ENCODE measurements at regions not wholly inside any gene's neighbourhood (a gene's known extent, or its start where the extent isn't known, plus 50 kb on each side); places are given as distances from the start of the nearest gene placed in this dataset.

GRCh38 chr4:30601070-30601865, 118.9 kb upstream of the PCDH7 start (continued):
- TF ChIP-seq CTCF (conservative IDR thresholded peaks at IDR 0.05; ENCODE audit: low read depth in 2 of 2) (no peak), ETS1 (IDR thresholded peaks at IDR 0.05) (no peak), EZH2phosphoT487 (IDR thresholded peaks at IDR 0.05; ENCODE audit: unreplicated experiment) (no peak)

- Mint-ChIP-seq H3K4me1 (peaks cover 8% of the 10 kb centered on the region; the same call in 2 of the 3 replicates), H3K4me3 (no peak overlapping the region), H3K9me3 (no peaks in the 10 kb centered on the region; the same call in 2 of the 3 replicates), H3K27me3 (ENCODE audit: insufficient read depth, low read depth, poor library complexity) (no peaks in the 10 kb centered on the region), H3K27ac (peak overlapping the region; percentile 5; the same call in 1 of the 2 replicates), H3K36me3 (ENCODE audit: low read depth) (no peaks in the 10 kb centered on the region)
- ATAC-seq, result no peak
- Histone ChIP-seq H3K79me2 (replicated peaks; ENCODE audit: insufficient read depth) (no peaks in the 10 kb centered on the region), H4K20me1 (replicated peaks; ENCODE audit: insufficient read depth) (no peaks in the 10 kb centered on the region), H3K9me2 (ENCODE audit: insufficient read depth) (no peaks in the 10 kb centered on the region), H3K27ac (ENCODE audit: low read depth) (no peak overlapping the region), H3K27me3 (ENCODE audit: insufficient read depth) (no peaks in the 10 kb centered on the region), H3K4me2 (no peak overlapping the region), H3K4me3 (no peak overlapping the region), H3F3A (replicated peaks; ENCODE audit: low read depth) (no peaks in the 10 kb centered on the region), H3K36me3 (ENCODE audit: insufficient read depth) (no peaks in the 10 kb centered on the region), H3K4me1 (ENCODE audit: insufficient read depth) (peaks cover 1% of the 10 kb centered on the region), H2AFZ (no peak overlapping the region; the same call in 1 of the 2 replicates)
- DNase-seq (ENCODE audit: low spot score), result no peak
- TF ChIP-seq JUNB (IDR thresholded peaks at IDR 0.05; ENCODE audit: unreplicated experiment) (no peak), CTCF (conservative IDR thresholded peaks at IDR 0.05; ENCODE audit: low read depth in 2 of 2) (no peak), NANOG (IDR thresholded peaks at IDR 0.05; ENCODE audit: borderline replicate concordance) (no peak), ZNF462 (CRISPR knock-in tag; IDR thresholded peaks at IDR 0.05) (no peak), ETS1 (IDR thresholded peaks at IDR 0.05) (no peak), EZH2 (IDR thresholded peaks at IDR 0.05; ENCODE audit: low read depth, unreplicated experiment) (no peak), EZH2phosphoT487 (IDR thresholded peaks at IDR 0.05; ENCODE audit: unreplicated experiment) (no peak), POLR2AphosphoS5 (IDR thresholded peaks at IDR 0.05; ENCODE audit: low read depth) (no peak)
These were observed 114.5 kb upstream of the PCDH7 start for GRCh38 chr4:30605616-30606190.
